CD4-positive, alpha-beta T cell treated with Interleukin-6 for 4 hours (primary cell): ENCODE measurements at regions not wholly inside any gene's neighbourhood (a gene's known extent, or its start where the extent isn't known, plus 50 kb on each side); places are given as distances from the start of the nearest gene placed in this dataset.
A peak's percentile ranks its signal among the peaks of the same experiment; 100 is the strongest.

Experiments used
- DNase-seq: peaks from one replicate; pipeline ENCODE4 v3.0.0-alpha.2; 2020; ENCODE audit warnings: mixed read lengths

- DNase-seq, result no peak
These were observed 203.5 kb upstream of the PLXNC1 start for GRCh38 chr12:93944911-93945310.

DNA sequence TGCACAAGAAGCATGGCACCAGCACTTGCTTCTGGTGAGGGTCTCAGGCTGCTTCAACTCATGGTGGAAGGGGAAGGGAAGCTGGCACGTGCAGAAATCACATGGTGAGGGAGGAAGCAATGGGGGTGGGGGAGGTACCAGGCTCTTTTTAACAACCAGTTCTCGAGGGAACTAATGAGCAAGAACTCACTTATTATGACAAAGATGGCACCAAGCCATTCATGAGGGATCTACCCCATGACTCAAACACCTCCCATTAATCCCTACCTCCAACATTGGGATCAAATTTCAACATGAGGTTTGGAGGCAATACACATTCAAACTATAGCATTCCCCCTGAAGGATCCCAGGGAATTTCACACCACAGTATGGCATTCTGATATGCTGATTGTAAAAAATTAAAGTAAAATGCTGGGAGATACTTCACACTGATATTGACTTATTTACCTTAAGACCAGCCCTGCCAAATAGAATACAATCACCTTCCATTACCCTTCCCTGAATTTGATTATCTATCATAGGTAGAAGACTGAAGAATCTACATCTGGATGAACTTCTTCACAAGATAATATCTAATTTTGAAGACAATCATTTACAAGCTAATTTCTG is 201.7 kb upstream of the PLXNC1 start:
- no peak for DNase-seq

DNA sequence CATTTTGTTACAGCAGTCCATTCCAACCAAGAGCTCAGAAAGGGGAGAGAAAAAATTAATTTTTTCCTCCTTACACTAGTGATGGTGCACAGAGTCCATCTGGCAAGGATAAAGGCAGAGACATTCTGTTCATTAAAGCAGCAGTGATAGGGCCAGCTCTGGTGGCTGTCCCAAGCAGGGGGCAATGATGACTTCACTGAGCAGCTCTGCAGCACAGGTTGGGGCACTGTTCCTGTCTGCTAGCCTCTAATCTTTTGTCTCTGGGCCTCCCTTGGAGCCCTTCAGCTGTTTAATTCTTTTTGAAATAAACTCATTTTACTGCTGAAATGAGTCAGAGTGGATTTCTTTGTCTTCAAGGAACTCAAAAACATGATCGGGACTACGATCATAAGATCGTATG is 200.9 kb upstream of the PLXNC1 start:
- no peak for DNase-seq

- no peak for DNase-seq
These were observed 198.1 kb upstream of the PLXNC1 start for GRCh38 chr12:93950311-93950710.

DNA sequence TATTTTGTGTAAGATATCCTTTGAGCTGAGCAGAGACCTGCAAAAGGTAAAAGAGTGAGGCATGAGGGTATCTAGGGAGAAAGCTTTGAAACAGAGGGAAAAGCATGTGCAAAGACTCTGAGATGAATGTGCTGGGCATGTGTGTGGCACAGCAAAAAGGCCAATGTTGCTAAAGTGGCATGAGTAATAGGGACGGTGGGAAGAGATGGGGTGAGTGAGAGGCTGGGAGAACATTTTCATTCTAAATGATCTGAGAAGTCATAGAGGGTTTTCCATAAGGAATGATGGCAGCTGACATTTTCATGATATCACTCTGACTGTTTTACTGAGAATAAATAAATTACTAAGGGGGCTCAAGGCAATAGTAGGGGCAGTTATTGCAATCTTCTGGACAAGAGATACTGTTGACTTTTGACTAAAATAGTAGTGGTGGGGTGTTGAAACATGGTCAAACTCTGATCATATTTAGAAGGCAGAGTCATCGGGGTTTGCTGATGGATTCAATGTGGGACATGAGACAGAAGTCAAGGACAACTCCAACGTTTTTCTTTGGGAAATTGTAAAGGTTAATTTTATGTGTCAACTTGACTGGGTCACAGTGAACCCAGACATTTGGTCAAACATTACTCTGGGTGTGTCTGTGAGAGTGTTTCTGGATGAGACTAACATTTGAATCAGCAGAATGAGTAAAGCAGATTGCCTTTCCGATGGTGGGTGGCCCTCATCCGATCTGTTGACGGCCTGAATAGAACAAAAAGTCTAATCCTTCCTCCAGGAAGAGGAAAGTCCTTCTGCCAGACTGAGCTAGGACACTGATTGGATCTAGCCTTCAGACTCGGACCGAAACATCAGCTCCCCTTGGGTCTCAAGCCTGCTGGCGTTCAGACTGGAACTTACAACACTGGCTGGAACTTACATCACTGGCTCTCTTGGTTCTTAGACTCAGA is 193.9 kb upstream of the PLXNC1 start:
- no peak for DNase-seq

DNA sequence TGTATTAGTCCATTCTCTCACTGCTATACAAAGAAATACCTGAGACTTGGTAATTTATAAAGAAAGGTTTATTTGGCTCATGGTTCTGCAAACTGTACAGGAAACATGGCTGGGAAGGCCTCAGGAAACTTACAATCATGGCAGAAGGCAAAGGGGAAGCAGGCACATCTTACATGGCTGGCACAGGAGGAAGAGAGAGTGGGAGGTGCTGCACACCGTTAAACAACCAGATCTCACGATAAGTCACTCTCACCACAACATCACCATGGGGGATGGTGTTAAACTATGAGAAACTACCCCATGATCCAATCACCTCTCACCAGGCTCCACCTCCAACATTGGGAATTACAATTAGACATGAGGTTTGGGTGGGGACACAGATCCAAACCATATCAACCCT is 191.8 kb upstream of the PLXNC1 start:
- no peak for DNase-seq

GRCh38 chr12:93957168-93957567 is 191.2 kb upstream of the PLXNC1 start:
- no peak for DNase-seq

DNA sequence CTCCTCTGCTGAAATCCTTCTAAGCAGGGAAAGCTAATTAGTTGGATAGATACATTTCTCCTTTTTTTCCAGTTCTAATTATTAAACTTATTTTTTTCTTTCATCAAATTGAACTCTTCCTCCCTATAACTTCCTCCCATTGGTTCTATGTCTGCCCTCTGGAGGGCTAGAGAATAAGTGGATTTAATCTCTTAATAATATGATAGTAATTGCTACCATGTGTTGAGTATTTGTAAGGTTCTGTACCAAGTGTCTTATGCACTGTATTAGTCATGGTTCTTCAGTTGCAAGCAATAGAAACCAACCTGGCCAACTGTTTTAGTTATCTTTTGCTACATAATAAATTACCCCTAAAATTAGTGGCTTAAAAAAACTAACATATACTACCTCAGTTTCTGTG is 190.5 kb upstream of the PLXNC1 start:
- no peak for DNase-seq

DNA sequence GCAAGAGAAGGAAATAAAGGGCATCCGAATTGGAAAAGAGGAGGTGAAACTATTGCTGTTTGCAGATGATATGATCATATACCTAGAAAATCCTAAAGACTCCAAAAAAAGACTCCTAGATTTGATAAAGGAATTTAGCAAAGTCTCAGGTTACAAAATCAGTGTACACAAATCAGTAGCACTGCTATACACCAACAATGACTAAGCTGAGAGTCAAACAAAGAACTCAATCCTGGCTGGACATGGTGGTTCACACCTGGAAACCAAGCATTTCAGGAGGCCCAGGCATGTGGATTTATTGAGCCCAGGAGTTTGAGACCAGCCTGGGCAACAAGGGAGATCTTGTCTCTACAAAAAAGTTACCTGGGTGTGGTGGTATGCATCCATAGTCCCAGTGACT is 188.7 kb upstream of the PLXNC1 start:
- DNase-seq, result no peak

GRCh38 chr12:93960521-93960920 is 187.9 kb upstream of the PLXNC1 start:
- DNase-seq, result no peak

DNA sequence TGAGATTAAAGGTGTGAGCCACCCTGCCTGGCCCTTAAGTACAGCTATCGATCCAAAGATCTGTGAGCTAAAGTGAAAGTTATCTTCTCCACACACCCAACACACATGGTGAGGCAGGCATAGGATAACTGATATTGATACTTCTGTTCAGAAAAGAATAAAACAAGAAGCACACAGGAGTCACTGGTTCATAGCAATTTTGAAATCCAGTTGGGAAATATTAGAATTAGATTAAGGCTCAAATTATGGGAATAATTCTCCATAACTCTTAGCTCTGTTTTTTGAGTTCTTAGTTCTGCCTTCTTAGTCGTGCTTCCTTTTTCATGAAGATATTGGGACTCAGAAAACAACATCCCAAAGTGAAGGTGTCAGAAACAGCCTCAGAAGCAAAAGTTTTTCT is 186.0 kb upstream of the PLXNC1 start:
- no peak for DNase-seq

DNA sequence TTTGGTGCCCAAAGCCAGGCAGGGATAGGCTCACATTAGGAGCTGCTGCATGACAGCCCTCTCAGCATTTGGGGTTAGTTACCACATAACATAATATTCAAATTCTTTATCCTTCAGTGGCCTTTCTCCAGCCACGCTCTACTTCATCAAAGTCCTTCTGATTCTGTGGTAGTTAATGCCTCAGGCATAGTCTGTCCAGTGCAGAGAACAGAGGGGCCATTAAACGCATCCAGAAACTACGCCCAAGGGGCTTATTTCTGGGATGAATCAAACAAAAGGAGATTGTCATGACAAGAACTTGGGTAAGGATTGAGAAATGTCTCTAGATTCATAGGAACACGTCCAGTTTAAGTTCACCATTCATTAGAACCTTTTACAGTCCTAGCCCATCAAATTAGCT is 183.4 kb upstream of the PLXNC1 start:
- no peak for DNase-seq

DNA sequence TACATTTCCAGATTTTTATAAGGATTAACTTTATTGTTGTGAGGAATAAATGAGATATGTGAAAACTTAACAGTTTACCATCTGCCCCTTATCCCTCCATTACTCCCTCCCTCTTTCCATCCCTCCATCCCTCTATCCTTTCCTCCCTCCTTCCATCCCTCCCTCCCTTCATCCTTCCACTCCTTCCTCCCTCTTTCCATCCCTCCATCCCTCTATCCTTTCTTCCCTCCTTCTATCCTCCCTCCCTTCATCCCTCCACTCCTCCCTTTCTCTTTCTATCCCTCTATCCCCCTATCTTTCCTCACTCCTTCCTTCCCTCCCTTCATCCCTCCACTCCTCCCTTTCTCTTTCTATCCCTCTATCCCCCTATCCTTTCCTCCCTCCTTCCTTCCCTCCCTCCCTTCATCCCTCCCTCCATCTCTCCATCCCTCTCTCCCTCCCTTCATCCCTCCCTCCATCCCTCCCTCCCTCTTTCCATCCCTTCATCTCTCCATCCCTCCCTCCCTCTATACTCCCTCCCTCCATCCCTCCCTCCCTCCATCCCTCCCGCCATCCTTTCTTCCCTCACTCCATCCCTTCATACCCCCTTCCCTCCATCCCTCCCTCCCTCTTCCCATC is 181.8 kb upstream of the PLXNC1 start:
- no peak for DNase-seq

DNA sequence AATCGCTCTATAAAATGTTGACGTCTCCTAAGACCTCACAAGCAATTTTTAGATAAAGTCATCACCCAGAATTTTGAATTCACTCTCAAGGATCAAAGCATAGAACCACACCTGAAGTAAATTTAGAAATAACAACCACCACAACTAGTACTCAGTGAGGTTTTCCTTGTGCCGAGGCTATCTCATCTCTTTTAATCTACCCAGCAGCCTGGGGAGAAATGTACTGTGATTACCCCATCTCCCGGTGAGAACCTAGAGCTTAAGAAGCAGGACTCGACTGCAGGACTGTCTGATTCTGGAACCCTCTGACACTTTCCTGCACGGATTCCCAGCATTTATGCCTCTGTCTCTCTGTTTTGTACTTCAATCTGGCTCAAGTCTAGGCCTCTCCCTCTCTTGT is 180.9 kb upstream of the PLXNC1 start:
- no peak for DNase-seq

DNA sequence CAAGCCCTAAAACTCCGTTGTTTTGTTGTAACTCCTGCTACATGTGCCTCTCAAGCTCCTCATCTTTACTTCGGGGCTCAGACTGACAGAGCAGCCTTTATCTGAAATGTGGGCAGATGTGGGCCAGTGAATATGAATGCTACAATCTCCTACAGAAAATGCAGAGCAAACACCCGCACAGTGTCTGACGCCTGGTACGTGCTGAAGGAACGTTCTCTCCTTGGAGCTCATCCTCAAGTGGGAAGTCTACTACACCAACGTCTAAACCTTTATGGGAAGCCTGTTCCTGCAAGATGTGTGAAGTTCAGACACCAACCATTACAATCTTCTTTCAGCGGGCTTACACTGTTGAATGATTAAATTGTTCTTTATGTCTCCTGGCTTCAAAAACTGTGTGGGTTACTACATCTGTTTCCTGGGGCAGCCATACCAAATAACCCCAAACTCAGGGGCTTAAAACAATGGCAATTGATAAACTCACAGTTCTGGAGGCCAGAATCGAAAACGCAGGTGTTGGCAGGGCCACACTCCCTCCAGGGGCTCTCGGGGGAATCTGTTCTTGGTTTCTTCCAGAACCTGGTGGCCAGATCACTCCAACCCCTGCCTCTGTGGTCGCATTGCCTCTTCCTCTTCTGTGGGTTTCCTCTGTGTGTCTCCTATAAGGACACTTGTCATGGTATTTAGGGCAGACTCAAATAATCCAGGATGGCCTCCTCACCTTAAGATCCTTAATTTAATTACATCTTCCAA is 179.7 kb upstream of the PLXNC1 start:
- no peak for DNase-seq

- no peak for DNase-seq
These were observed 177.3 kb upstream of the PLXNC1 start for GRCh38 chr12:93970900-93971688.

DNA sequence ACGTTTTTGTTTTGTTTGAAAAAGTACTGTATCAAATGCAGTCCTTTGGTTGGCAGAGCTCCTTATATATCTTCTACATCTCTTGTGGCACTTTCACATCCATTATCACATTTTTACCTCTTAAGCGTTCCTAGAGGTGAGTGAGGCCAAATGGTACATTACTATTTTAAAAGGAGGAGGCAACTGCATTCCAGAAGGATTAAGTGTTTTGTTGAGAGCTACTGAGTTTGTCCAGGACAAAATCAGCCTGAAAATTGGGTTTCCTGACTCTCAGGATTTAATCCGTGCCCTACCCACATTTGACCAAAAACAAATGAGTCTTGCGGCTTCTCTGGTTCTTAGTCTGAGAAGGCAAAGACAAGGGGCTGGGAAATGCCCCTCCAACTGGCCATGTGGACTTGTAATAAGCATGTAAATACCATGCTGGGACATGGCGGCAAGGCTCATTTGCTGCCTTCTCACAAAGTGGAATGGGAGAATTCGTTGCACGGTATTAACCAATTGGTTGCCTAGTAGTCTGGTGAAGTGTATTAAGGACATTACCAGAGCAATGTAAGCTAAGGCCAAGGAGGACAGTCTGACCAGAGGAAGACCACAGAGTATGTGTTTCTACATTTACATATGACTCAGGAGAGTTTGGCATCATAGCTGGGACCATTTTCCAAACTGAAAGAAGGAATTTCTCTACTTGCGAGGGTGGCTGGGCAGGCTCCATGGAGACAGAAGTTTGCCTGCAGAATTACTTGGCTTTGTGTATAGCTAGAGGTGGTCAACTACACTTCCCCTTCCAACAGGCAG is 175.8 kb upstream of the PLXNC1 start:
- DNase-seq, result no peak

DNA sequence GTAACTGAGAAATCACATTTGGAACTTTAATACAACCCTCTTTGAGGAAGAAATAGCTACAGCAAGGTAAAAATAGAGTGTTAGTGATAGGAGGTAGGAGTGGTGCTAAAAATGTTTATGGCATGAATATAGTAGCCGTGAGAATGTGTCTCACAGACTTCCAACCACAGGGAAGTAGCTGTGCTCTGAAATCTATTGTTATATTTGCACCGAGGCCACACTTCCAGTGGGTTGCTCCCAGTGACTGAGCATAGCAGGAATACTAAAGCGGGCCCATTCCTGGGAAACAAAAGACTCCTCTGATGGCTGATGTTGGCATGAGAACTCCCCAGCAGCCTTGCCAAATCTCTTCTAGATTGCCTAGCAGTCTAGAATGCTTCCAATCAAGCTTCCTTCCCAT is 174.1 kb upstream of the PLXNC1 start:
- DNase-seq, result no peak

DNA sequence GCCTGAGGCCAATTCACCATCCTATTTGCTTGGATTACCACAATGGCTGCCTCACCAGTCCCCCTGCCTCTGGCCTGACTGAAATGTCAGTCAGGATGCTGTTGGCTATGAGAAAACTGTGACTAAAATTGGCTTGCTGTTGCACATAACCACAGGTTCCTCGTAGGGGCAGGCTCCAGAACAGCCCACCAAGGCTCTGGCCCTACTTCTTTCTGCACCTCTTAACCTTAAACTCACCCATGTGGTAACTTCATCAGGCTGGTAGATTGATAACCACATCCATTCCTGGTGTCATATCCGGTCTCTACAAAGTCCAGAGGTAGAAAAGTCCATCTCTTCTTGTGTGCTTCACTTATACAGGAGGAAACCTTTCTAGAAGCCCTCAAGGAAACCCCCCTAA is 172.4 kb upstream of the PLXNC1 start:
- no peak for DNase-seq

DNA sequence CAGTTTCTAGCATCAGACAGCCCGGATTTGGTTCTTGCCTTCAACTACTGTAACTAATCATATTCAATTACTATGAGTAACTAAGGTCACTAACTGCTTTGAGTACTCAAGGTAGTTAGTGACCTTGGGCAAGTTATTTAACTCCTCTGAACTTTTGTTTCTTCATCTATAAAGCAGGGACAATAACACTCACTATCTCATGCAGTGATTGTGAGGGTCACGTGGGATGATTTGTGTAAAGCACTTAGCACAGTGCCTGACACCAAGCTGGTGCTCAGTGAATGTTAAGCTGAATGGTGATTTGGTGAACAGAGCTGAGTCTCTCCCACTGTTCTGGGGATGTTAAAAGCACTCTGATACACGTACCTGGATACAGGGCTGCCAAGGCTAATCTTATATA is 171.3 kb upstream of the PLXNC1 start:
- no peak for DNase-seq

DNA sequence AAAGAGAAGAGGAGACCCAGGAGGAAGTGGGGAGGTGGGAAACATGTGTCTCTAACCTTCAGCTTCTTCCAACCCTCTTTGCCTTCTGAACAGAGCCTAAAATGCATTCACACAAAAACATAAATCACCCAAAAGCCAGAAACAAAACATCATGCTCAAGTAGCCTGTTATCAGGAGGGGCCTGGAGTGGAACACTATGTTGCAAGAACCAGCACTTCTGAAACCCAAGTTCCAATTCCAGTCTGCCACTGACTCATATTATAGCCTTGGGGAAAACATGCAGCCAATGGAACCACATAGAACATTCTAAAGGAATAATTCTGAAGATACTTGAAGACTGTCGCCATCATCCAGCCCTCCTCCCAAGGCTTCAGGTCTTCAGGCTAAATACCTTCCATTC is 169.8 kb upstream of the PLXNC1 start:
- DNase-seq, result no peak

DNA sequence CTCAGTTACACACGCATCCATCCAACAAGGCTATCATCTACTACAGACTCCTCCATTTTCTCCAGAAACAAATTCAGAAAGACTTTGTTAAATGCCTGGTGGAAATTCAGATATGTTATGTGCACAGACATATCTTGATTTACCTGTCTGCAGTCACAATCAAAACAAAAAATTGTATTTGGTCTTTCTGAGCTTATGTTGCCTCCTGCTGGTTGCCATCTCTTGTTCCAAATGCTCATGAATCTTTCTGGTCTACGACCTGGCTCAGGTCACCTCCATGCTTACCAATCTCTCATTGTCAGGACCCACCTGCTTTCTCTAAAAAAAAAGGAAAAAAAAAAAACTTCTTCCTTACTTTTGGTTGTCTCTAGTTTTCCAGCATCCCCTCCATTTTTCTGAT is 169.2 kb upstream of the PLXNC1 start:
- DNase-seq, result peak; percentile 28
